ENCODE measurements at regions not wholly inside any gene's neighbourhood (a gene's known extent, or its start where the extent isn't known, plus 50 kb on each side); places are given as distances from the start of the nearest gene placed in this dataset.
"Not testable (repeated sequence)": the region's sequence is repeated elsewhere in the genome, so short reads cannot be mapped to it uniquely, and the experiment has no call there.

DNA sequence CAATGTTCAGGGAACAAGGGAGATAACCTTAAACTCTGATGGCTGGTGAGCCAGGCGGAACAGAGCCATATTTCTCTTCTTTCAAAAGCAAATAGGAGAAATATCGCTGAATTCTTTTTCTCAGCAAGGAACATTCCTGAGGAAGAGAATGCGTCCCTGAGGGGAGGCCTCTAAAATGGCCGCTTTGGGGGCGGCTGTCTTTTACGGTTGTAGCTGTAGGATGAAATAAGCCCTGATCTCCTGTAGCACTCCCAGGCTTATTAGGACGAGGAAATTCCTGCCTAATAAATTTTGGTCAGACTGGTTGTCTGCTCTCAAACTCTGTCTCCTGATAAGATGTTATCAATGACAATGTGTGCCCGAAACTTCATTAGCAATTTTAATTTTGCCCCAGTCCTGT lies 496.4 kb upstream of the MCTP2 start:
- TF ChIP-seq POLR2A (IDR thresholded peaks at IDR 0.05) = not testable (repeated sequence)
- TF ChIP-seq, protein P1, sequence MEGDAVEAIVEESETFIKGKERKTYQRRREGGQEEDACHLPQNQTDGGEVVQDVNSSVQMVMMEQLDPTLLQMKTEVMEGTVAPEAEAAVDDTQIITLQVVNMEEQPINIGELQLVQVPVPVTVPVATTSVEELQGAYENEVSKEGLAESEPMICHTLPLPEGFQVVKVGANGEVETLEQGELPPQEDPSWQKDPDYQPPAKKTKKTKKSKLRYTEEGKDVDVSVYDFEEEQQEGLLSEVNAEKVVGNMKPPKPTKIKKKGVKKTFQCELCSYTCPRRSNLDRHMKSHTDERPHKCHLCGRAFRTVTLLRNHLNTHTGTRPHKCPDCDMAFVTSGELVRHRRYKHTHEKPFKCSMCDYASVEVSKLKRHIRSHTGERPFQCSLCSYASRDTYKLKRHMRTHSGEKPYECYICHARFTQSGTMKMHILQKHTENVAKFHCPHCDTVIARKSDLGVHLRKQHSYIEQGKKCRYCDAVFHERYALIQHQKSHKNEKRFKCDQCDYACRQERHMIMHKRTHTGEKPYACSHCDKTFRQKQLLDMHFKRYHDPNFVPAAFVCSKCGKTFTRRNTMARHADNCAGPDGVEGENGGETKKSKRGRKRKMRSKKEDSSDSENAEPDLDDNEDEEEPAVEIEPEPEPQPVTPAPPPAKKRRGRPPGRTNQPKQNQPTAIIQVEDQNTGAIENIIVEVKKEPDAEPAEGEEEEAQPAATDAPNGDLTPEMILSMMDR (IDR thresholded peaks at IDR 0.05) = not testable (repeated sequence)

All from uterus (tissue), 2 donors.